KG1 (cell line): ENCODE measurements at regions not wholly inside any gene's neighbourhood (a gene's known extent, or its start where the extent isn't known, plus 50 kb on each side); places are given as distances from the start of the nearest gene placed in this dataset.

Experiments used
- DNase-seq: peaks from one replicate; lab custom pipeline; 2025; lab: John Stamatoyannopoulos, UW

GRCh38 chr10:123455861-123456260, 210.3 kb upstream of the GPR26 start:
- DNase-seq: no peak

- DNase-seq: no peak
Observed at GRCh38 chr10:123458933-123459332, 207.2 kb upstream of the GPR26 start.

GRCh38 chr10:123459371-123460091, 206.6 kb upstream of the GPR26 start:
- no peak for DNase-seq

- no peak for DNase-seq
Observed at GRCh38 chr10:123462246-123462645, 203.9 kb upstream of the GPR26 start.

GRCh38 chr10:123462756-123463155, 203.4 kb upstream of the GPR26 start:
- DNase-seq: no peak

GRCh38 chr10:123463181-123463580, 203.0 kb upstream of the GPR26 start:
- DNase-seq: no peak

- DNase-seq: no peak
Observed at GRCh38 chr10:123463698-123464097, 202.5 kb upstream of the GPR26 start.

GRCh38 chr10:123464430-123465323, 201.5 kb upstream of the GPR26 start:
- no peak for DNase-seq

GRCh38 chr10:123470336-123470921, 195.7 kb upstream of the GPR26 start:
- DNase-seq: no peak

GRCh38 chr10:123471811-123472210, 194.3 kb upstream of the GPR26 start:
- DNase-seq: no peak

- no peak for DNase-seq
Observed at GRCh38 chr10:123472606-123473005, 193.5 kb upstream of the GPR26 start.

- DNase-seq: no peak
Observed at GRCh38 chr10:123474700-123475099, 191.5 kb upstream of the GPR26 start.

GRCh38 chr10:123475466-123475865, 190.7 kb upstream of the GPR26 start:
- no peak for DNase-seq

- no peak for DNase-seq
Observed at GRCh38 chr10:123478116-123478515, 188.0 kb upstream of the GPR26 start.

GRCh38 chr10:123479640-123480039, 186.5 kb upstream of the GPR26 start:
- DNase-seq: no peak

GRCh38 chr10:123480344-123480743, 185.8 kb upstream of the GPR26 start:
- DNase-seq: no peak

- DNase-seq: no peak
Observed at GRCh38 chr10:123480845-123481244, 185.3 kb upstream of the GPR26 start.

GRCh38 chr10:123484722-123485121, 181.4 kb upstream of the GPR26 start:
- no peak for DNase-seq

GRCh38 chr10:123485341-123485960, 180.7 kb upstream of the GPR26 start:
- DNase-seq: no peak

GRCh38 chr10:123488436-123488835, 177.7 kb upstream of the GPR26 start:
- no peak for DNase-seq

- DNase-seq: no peak
Observed at GRCh38 chr10:123491364-123491763, 174.8 kb upstream of the GPR26 start.

GRCh38 chr10:123492016-123492415, 174.1 kb upstream of the GPR26 start:
- DNase-seq: no peak
